GM21723 (cell line): ENCODE measurements at regions not wholly inside any gene's neighbourhood (a gene's known extent, or its start where the extent isn't known, plus 50 kb on each side); places are given as distances from the start of the nearest gene placed in this dataset.
"Not testable (repeated sequence)": the region's sequence is repeated elsewhere in the genome, so short reads cannot be mapped to it uniquely, and the experiment has no call there.

Experiments used
- ATAC-seq: cut with Tn5 transposase; IDR thresholded peaks from one replicate; pipeline ENCODE4 v1.9.1; 2021; ENCODE audit warnings: mild to moderate bottlenecking, moderate library complexity; ENCODE audit not compliant: unreplicated experiment

GRCh38 chr16:52309446-52310416 is 237.2 kb downstream of the TOX3 start:
- ATAC-seq = no peak

DNA sequence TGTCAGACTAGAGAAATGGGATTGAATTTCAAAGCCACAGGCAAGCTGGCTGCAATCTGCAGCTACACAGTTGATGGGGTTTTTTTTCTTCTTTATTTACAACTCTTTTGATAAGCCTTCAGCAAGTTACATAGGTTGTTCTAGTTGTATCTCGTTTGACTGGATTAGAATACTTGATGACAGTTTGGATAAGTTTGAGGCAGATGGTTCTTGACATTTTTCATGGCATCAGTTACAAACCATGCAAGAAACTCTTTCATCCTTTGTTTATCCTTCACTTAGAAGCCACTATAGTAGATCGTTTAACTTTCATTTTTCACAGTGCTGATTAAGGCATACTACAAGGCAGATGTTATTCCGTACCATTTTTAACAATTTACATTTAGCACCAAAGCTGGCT is 238.9 kb downstream of the TOX3 start:
- ATAC-seq = no peak

- no peak for ATAC-seq
These were observed 245.9 kb downstream of the TOX3 start for GRCh38 chr16:52301026-52301425.

DNA sequence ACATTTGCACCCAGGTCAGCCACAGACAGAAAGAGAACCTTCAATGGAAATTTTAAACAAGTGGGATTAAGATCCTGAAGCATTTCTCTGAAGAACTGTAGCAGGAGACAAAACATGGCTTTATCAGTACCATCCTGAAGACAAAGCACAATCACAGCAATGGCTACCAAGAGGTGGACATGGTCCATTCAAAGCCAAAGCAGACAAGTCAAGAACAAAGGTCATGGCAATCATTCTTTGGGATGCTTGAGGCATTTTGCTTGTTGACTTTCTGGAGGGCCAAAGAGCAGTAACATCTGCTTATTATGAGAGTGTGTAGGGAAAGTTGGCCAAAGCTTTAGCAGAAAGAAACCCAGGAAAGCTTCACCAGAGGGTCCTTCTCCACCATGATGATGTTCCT is 248.2 kb downstream of the TOX3 start:
- ATAC-seq = no peak

DNA sequence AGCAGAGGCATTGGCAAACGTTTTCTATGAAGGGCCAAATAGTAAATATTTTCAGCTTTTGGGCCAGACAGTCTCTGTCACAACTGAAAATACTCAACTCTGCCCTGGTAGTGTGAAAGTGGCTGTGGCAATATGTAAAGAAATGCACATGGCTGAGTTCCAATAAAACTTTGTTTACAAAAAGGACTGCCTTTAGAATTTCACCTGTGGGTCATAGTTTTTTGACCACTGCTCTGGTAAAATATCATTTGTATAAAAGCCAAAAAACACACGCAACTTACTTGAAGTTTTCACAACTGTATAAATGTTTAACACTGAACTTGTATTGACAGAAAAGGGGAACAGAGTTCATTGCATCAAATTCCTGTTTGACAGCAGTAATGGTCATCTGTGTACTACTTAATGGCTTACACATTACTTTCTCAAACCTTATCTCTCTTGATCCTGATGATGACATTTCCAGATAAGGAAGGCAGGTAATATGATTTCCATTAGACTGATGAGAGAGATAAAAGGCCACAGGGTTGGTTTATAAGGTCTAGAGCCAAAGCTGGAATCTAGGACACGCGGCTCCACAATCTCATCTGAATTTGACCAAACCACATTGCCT is 250.1 kb downstream of the TOX3 start:
- ATAC-seq = not testable (repeated sequence)

GRCh38 chr16:52296076-52296475 is 250.9 kb downstream of the TOX3 start:
- no peak for ATAC-seq

GRCh38 chr16:52294660-52295059 is 252.3 kb downstream of the TOX3 start:
- ATAC-seq = no peak

DNA sequence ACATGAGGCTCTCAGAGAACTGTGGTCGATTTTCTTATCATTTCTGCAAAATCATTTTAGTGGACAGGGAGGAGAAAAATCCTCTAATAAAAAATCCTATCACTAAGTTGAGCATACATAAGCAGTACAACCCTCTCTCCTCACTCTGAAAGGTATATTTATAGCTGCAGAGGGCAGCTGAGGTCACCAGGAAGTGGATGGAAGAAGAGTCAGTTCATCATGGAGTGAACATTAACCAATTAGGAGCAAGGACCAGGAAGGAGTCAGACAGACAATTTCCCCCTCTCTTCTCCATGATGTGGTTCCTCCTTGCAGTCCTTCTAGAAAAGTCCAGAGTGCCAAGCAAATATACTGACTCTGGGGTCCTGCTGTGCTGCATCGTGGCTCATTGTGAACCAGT is 253.7 kb downstream of the TOX3 start:
- ATAC-seq = no peak

GRCh38 chr16:52283584-52284375 is 263.2 kb downstream of the TOX3 start:
- no peak for ATAC-seq

- no peak for ATAC-seq
These were observed 263.9 kb downstream of the TOX3 start for GRCh38 chr16:52283018-52283417.

GRCh38 chr16:52280086-52280485 is 266.9 kb downstream of the TOX3 start:
- ATAC-seq = no peak

GRCh38 chr16:52271088-52271750 is 275.7 kb downstream of the TOX3 start:
- ATAC-seq = no peak

DNA sequence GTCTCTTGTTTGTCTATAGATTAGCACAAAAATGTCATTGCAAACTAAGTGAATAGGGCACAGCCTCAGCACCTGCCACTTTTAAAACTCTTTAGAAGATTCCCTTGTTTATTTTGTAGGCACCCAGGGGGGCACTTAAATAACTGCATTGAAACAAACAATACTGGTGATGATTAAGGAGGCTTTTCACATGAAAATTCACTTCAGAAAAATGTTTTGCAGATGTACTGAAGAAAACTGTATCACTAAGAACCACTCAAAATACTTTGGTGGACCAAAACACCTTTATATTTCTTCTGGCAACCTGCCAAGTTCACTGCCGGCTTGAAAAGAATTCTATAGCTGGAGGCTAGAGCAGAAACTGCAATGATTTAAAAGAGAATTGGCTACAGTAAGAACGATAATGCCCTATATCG is 281.5 kb downstream of the TOX3 start:
- no peak for ATAC-seq

GRCh38 chr16:52257534-52257933 is 289.4 kb downstream of the TOX3 start:
- no peak for ATAC-seq

GRCh38 chr16:52256310-52257078 is 290.4 kb downstream of the TOX3 start:
- no peak for ATAC-seq

DNA sequence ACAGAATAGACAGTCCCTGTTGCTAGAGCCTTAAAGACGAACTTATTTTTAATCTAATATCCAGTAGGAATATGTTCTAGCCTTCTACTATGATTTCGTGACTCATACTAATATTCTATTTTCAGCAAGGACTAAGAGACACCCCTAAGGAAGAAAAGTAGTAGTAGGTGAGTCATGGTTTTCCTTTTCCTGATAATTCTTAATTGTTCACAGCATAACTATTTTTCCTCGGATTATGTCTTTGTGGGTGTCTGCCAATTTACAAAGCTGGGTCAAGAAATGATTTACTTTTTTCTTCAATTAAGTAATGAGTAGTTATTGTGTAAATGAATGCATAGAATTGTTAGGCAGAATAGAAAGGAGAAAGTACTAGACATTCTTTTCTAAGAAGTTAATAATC is 292.2 kb downstream of the TOX3 start:
- ATAC-seq = no peak

- no peak for ATAC-seq
These were observed 294.3 kb downstream of the TOX3 start for GRCh38 chr16:52252680-52253079.

- no peak for ATAC-seq
These were observed 295.4 kb downstream of the TOX3 start for GRCh38 chr16:52251495-52251894.

- no peak for ATAC-seq
These were observed 299.2 kb downstream of the TOX3 start for GRCh38 chr16:52247737-52248136.

DNA sequence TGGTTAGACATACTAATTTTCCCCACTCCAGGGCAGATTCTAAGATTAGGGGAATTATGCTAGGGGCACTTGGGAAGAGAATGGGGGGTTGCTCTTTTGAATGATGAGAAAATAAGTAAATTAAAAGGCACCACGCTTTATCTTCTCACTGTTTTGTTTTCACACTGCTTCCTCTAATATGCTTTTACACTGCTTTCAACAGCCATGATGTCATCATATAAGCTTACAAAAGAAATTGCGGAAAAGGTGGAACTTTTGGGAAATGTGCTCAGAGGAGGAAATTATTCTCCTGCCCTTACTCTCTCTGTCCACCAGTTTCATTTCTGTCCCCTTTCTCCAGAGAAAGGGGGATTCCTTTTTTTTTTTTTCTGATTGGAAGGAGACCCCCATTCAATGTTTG is 308.2 kb downstream of the TOX3 start:
- ATAC-seq = no peak
